Kidney (tissue), 13 donors: ENCODE measurements at regions not wholly inside any gene's neighbourhood (a gene's known extent, or its start where the extent isn't known, plus 50 kb on each side); places are given as distances from the start of the nearest gene placed in this dataset.

ENCODE experiments used
- DNase-seq, 5 donors: peaks; one replicate each; pipeline ENCODE4 v3.0.0-alpha.2; 2013 to 2020
- FAIRE-seq: peaks from 2 replicates; lab custom pipeline; 2012; peaks lifted over from hg19 to GRCh38; lab: Jason Lieb, UNC
- H3K27ac ChIP-seq, 2 donors: one replicate each; pipeline ENCODE4 v1.7.0; 2013; ENCODE audit warnings: low read depth in 2 of 2, low read length in 2 of 2, inconsistent platforms in 1 of 2
- H3K27me3 ChIP-seq: one replicate; pipeline ENCODE4 v1.7.1; 2013; ENCODE audit warnings: low read length, inconsistent platforms; ENCODE audit not compliant: control insufficient read depth, insufficient read depth
- H3K36me3 ChIP-seq, 3 donors: one replicate each; pipeline versions ENCODE4 v1.7.0 to v1.7.1; 2013; ENCODE audit warnings: low read length in 3 of 3, control low read depth in 1 of 3, inconsistent platforms in 1 of 3; ENCODE audit not compliant: insufficient read depth in 3 of 3, control insufficient read depth in 2 of 3
- H3K4me1 ChIP-seq, 3 donors: one replicate each; pipeline versions ENCODE4 v1.7.0 to v1.7.1; 2013; ENCODE audit warnings: low read length in 3 of 3, inconsistent platforms in 1 of 3, low read depth in 1 of 3; ENCODE audit not compliant: control insufficient read depth in 2 of 3, insufficient read depth in 2 of 3
- H3K4me3 ChIP-seq, 3 donors: one replicate each; pipeline versions ENCODE4 v1.7.0 to v1.8.1; 2013; ENCODE audit warnings: low read length in 3 of 3, control low read depth in 1 of 3, inconsistent platforms in 1 of 3
- H3K9ac ChIP-seq, 3 donors: one replicate each; pipeline versions ENCODE4 v1.7.0 to v1.7.1; 2013; ENCODE audit warnings: low read length in 3 of 3, control low read depth in 1 of 3, inconsistent platforms in 1 of 3
- H3K9me3 ChIP-seq, 3 donors: one replicate each; pipeline versions ENCODE4 v1.7.0 to v1.7.1; 2013; ENCODE audit warnings: low read length in 3 of 3, control low read depth in 1 of 3, inconsistent platforms in 1 of 3; ENCODE audit not compliant: control insufficient read depth in 2 of 3, insufficient read depth in 1 of 3
- CTCF ChIP-seq: IDR thresholded peaks from 3 replicates; pipeline ENCODE4 v1.5.1; 2012; ENCODE audit warnings: mild to moderate bottlenecking, moderate library complexity, borderline replicate concordance; ENCODE audit not compliant: insufficient read depth; ENCODE audit errors: extremely low read depth
- intact Hi-C: fragments of 100-400 bp; cut with DNase I; formaldehyde crosslinking; loops from one replicate; pipeline ENCODE4 v1.11.1; 2022
- donor health status: control.
- donor health status: control.
- donor health status: control.
- donor health status: control.
- donor health status: control.
- donor health status: DM: yes; HTN: yes; CAD: no.
- donor health status: Normal renal cell carcinoma (clear cell type).

DNA sequence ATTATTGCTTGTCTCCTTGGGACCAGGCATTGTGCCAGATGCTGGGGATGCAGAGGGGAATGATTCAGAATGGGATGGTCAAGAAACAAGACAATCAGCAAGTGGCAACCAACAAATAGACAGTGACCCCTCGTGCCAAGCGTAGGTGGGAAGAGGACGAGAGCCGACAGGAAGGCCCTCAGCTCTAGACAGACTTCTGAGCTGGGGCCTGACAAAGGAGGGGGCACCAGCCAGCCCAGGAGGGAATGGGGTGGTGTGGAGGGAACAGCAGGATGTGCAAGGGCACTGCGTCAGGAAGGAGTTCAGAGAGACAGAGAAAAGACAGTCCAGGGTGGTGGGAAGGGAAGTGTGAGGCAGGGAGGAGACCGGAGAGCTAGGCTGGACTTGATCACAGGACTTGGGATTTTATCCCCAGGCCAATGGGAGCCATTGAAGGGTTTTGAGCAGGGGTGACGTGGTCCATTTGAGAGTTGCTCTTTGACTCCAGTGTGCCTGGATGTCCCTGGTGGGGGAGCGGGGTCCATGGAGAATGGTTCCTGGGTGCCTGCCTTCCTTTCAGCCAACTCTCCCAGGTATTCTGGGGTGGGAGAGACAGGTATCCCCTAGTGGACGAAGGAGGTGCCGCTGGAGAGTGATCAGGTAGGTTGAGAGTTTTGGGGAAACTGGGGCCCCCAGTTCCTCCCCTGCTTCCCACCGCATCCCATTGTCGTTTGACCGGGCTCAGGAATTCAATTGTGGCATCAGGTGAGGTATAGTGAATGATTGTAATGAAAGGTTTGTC is 79.3 kb upstream of the ZNF618 start:
- Histone ChIP-seq H3K27ac (no peak overlapping the region), H3K27me3 (no peaks in the 10 kb centered on the region), H3K9ac (no peak overlapping the region), H3K36me3 (no peaks in the 10 kb centered on the region), H3K9me3 (no peaks in the 10 kb centered on the region), H3K4me1 (no peaks in the 10 kb centered on the region), H3K4me3 (no peak overlapping the region)
- DNase-seq: peak in 1 of 5 donors; percentile 15
- no peak for FAIRE-seq
- no peak for TF ChIP-seq CTCF
- intact Hi-C loops: no loop called here

DNA sequence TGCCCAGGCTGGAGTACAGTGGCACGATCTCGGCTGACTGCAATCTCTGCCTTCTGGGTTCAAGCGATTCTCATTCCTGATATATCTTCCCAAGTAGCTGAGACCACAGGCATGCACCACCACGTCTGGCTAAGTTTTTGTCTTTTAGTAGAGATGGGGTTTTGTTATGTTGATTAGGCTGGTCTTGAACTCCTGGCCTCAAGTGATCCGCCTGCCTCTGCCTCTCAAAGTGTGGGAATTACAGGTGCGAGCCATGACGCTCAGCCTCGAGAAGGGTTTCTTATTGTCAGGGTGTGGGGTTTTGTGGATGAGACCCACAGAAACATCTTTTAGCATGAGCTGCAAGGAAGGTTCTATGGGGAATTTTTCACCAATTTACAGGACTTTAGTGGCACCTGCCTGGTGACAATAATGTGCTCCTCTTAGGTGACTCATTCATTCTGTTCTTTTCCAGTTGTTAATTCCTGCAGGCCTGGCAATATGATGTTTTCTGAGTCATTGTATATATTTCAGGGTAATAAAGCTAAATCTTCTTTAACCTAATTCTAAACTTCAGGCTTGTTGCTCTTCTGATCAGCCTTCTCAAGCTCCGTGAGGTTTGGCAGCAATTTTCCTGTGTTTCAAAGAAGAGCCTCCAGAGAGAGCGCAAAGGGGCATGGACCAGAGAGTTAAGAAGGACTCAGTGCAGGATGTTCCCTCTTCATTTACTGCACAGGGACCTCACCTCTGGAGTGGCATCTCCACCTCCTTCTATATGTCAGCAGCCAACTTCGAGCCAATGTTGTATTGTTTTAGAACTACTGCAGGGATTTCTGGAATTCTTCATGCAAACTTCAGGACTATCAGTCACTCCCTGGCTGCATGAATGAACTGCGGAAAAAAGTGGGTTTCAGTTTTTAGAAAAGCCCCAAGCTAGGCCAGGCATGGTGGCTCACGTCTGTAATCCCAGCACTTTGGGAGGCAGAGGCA is 77.8 kb upstream of the ZNF618 start:
- no peak overlapping the region for H3K9ac ChIP-seq
- no peaks in the 10 kb centered on the region for H3K27me3 ChIP-seq
- H3K9me3 ChIP-seq: no peaks in the 10 kb centered on the region
- H3K4me3 ChIP-seq: no peak overlapping the region
- no peak overlapping the region for H3K27ac ChIP-seq
- FAIRE-seq (no peak), DNase-seq (no peak)
- H3K36me3 ChIP-seq: no peaks in the 10 kb centered on the region
- H3K4me1 ChIP-seq: no peaks in the 10 kb centered on the region
- intact Hi-C loops: no loop called here
- no peak for TF ChIP-seq CTCF

DNA sequence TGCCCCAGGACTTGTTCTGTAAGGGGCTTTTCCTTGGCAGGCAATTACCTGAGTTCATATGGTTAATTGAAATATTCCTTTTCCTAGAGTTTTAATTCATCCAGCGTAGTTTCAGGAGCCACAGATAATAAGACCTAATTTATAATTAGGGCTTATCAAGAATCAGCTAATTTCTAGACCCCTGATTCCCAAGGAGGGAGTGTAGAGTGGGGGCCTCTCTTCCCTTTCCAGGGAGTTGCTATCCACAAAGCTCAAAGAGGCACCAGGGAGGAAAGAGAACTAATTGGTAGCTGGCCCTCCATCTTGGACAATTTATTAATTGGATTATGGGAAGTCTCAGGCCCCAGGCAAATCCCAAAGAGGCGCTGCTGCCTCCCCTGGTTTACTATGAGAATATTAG is 75.8 kb upstream of the ZNF618 start:
- FAIRE-seq: no peak
- intact Hi-C loops: no loop called here
- Histone ChIP-seq H3K36me3 (no peaks in the 10 kb centered on the region), H3K27ac (no peak overlapping the region), H3K9me3 (no peaks in the 10 kb centered on the region), H3K4me1 (no peaks in the 10 kb centered on the region), H3K27me3 (no peaks in the 10 kb centered on the region), H3K4me3 (no peak overlapping the region), H3K9ac (no peak overlapping the region)
- DNase-seq: no peak
- TF ChIP-seq CTCF: no peak
